HG02678 (cell line): ENCODE measurements at regions not wholly inside any gene's neighbourhood (a gene's known extent, or its start where the extent isn't known, plus 50 kb on each side); places are given as distances from the start of the nearest gene placed in this dataset.
"Not testable (repeated sequence)": the region's sequence is repeated elsewhere in the genome, so short reads cannot be mapped to it uniquely, and the experiment has no call there.

ENCODE experiments used
- ATAC-seq: cut with Tn5 transposase; IDR thresholded peaks from one replicate; pipeline ENCODE4 v1.9.1; 2021; ENCODE audit warnings: mild to moderate bottlenecking, moderate library complexity; ENCODE audit not compliant: unreplicated experiment

GRCh38 chrX:131696989-131697388, 153.1 kb downstream of the OR13H1 start:
- not testable (repeated sequence) for ATAC-seq

GRCh38 chrX:131703646-131704045, 159.8 kb downstream of the OR13H1 start:
- no peak for ATAC-seq

- ATAC-seq, result no peak
These were observed 160.3 kb downstream of the OR13H1 start for GRCh38 chrX:131704136-131704695.

GRCh38 chrX:131709553-131709952, 165.7 kb downstream of the OR13H1 start:
- ATAC-seq, result no peak

GRCh38 chrX:131711478-131711867, 167.6 kb downstream of the OR13H1 start:
- ATAC-seq, result no peak

- ATAC-seq, result no peak
These were observed 179.8 kb downstream of the OR13H1 start for GRCh38 chrX:131723646-131724045.

GRCh38 chrX:131724292-131724691, 180.4 kb downstream of the OR13H1 start:
- ATAC-seq, result no peak

GRCh38 chrX:131725001-131725654, 181.3 kb downstream of the OR13H1 start:
- ATAC-seq, result no peak

- no peak for ATAC-seq
These were observed 183.9 kb downstream of the OR13H1 start for GRCh38 chrX:131727778-131728177.

- ATAC-seq, result no peak
These were observed 184.6 kb downstream of the OR13H1 start for GRCh38 chrX:131728295-131729145.

- no peak for ATAC-seq
These were observed 185.4 kb downstream of the OR13H1 start for GRCh38 chrX:131729295-131729694.

GRCh38 chrX:131734621-131735020, 190.7 kb downstream of the OR13H1 start:
- no peak for ATAC-seq

- ATAC-seq, result no peak
These were observed 191.3 kb downstream of the OR13H1 start for GRCh38 chrX:131735127-131735526.

GRCh38 chrX:131739823-131740222, 195.9 kb downstream of the OR13H1 start:
- no peak for ATAC-seq

- ATAC-seq, result no peak
These were observed 197.3 kb downstream of the OR13H1 start for GRCh38 chrX:131741103-131741581.

- no peak for ATAC-seq
These were observed 202.1 kb downstream of the OR13H1 start for GRCh38 chrX:131745942-131746489.

GRCh38 chrX:131746491-131746968, 202.7 kb downstream of the OR13H1 start:
- ATAC-seq, result no peak

- no peak for ATAC-seq
These were observed 203.3 kb downstream of the OR13H1 start for GRCh38 chrX:131747173-131747572.

GRCh38 chrX:131752493-131753198, 208.8 kb downstream of the OR13H1 start:
- no peak for ATAC-seq

- ATAC-seq, result no peak
These were observed 218.9 kb downstream of the OR13H1 start for GRCh38 chrX:131762802-131763234.

- no peak for ATAC-seq
These were observed 219.8 kb downstream of the OR13H1 start for GRCh38 chrX:131763674-131764073.
